Mucosa of rectum (tissue), 2 donors: ENCODE measurements at regions not wholly inside any gene's neighbourhood (a gene's known extent, or its start where the extent isn't known, plus 50 kb on each side); places are given as distances from the start of the nearest gene placed in this dataset.

Experiments used
- H3K27ac ChIP-seq, 2 donors: one replicate each; pipeline ENCODE4 v1.7.0; 2013; ENCODE audit warnings: inconsistent platforms in 2 of 2, low read depth in 2 of 2, low read length in 2 of 2
- H3K27me3 ChIP-seq, 2 donors: one replicate each; pipeline ENCODE4 v1.7.0; 2013; ENCODE audit warnings: low read length in 2 of 2; ENCODE audit not compliant: control insufficient read depth in 2 of 2, insufficient read depth in 2 of 2
- H3K36me3 ChIP-seq, 2 donors: one replicate each; pipeline ENCODE4 v1.7.0; 2013; ENCODE audit warnings: low read length in 2 of 2; ENCODE audit not compliant: control insufficient read depth in 2 of 2, insufficient read depth in 2 of 2
- H3K4me1 ChIP-seq, 2 donors: one replicate each; pipeline ENCODE4 v1.7.0; 2013; ENCODE audit warnings: low read length in 2 of 2, mild to moderate bottlenecking in 1 of 2; ENCODE audit not compliant: control insufficient read depth in 2 of 2, insufficient read depth in 2 of 2
- H3K4me3 ChIP-seq, 2 donors: one replicate each; pipeline ENCODE4 v1.7.0; 2013; ENCODE audit warnings: low read length in 2 of 2
- H3K9ac ChIP-seq, 2 donors: one replicate each; pipeline ENCODE4 v1.7.0; 2013; ENCODE audit warnings: low read length in 2 of 2, low read depth in 1 of 2, mild to moderate bottlenecking in 1 of 2
- H3K9me3 ChIP-seq, 2 donors: one replicate each; pipeline ENCODE4 v1.7.0; 2013; ENCODE audit warnings: low read length in 2 of 2; ENCODE audit not compliant: control insufficient read depth in 2 of 2
- donor health status: healthy.
- donor health status: Normal muscosa, but diverticular disease.

DNA sequence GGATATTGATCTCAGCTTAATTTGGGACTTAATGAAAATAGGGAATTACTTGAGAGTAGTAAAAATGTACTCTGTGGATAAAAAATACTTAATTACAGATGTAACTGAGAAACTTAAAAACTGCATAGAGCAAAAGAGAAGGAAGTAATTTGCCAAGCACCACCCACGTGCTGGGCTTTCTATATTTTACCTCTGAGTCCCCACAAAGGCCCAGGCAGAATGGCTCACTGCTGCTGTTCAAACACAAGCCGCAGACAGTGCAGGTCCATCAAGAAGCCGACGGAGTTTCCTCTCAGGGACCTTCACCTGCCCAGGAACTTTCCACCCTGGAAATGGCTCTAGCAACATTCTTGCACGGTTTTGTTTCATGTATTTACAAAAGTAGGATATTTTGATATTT is 77.2 kb upstream of the TRPM1 start:
- Histone ChIP-seq H3K9ac (no peak overlapping the region), H3K4me1 (no peaks in the 10 kb centered on the region), H3K4me3 (no peak overlapping the region), H3K36me3 (no peaks in the 10 kb centered on the region), H3K27ac (no peak overlapping the region), H3K27me3 (no peaks in the 10 kb centered on the region), H3K9me3 (peaks cover 0 to 2% of the 10 kb centered on the region in 2 donors)

DNA sequence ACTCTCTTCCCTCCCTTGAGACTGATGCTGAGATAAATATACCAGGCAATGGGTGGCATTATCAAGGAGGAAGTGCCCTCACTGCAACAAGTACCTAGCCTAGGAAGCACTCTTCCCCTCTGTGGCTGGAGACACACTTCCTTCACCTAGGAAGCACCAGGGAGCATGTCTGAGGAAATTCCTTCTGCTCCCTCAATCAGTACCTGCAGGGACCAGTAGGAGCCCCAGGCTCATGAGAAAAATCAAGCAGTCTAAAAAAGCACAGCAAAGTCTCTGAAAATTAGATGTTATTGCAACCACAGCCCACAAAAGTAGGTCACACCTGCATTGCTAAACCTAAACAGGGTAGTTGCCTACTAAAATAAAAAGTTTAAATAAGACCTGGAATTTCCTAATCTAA is 78.2 kb upstream of the TRPM1 start:
- Histone ChIP-seq H3K9me3 (peaks cover 0 to 2% of the 10 kb centered on the region in 2 donors), H3K27ac (no peak overlapping the region), H3K36me3 (no peaks in the 10 kb centered on the region), H3K4me1 (no peaks in the 10 kb centered on the region), H3K27me3 (no peaks in the 10 kb centered on the region), H3K4me3 (no peak overlapping the region), H3K9ac (no peak overlapping the region)

DNA sequence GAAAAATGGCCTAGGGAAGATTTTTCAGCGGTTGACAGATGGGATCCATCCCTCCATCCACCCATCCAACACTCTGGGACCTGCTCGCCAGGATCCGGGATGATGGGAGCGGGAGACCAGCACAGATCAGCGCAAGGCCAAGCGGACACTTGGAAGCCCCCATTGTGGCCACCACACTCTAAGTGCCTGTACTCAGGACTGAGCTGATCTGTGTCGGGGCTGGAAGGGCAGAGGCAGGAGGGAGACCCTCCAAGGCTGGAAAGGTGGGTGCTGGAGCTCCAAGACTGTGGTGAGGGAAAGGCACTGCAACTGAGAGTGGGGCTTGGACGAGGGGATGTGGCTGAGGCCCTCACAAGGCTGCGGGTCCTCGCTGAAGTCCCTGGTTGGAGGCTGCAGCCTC is 91.8 kb upstream of the TRPM1 start:
- Histone ChIP-seq H3K36me3 (no peaks in the 10 kb centered on the region), H3K27ac (no peak overlapping the region), H3K4me1 (no peaks in the 10 kb centered on the region), H3K27me3 (no peaks in the 10 kb centered on the region), H3K9ac (no peak overlapping the region), H3K4me3 (no peak overlapping the region), H3K9me3 (peaks cover 0 to 4% of the 10 kb centered on the region in 2 donors)

DNA sequence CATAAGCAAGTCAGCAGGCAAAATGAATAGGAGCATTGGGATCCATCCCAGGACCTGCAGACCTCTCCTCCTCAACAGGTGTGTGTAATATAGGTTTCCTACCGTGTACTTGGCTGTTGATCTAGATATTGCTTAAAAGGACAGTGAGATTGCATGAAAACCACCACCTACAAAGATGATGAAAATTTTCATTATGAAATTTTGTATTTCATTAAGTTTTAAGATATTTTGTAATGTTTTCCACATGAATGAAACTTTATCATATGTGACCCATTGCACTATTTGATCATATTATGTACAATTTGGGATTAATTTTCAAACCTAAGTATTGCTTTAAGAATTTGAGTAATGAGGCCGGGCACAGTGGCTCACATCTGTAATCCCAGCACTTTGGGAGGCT is 94.3 kb upstream of the TRPM1 start:
- H3K27me3 ChIP-seq: no peaks in the 10 kb centered on the region
- H3K4me3 ChIP-seq: no peak overlapping the region
- no peak overlapping the region for H3K27ac ChIP-seq
- H3K36me3 ChIP-seq: no peaks in the 10 kb centered on the region
- H3K9me3 ChIP-seq: no peaks in the 10 kb centered on the region
- H3K9ac ChIP-seq: no peak overlapping the region
- no peaks in the 10 kb centered on the region for H3K4me1 ChIP-seq

DNA sequence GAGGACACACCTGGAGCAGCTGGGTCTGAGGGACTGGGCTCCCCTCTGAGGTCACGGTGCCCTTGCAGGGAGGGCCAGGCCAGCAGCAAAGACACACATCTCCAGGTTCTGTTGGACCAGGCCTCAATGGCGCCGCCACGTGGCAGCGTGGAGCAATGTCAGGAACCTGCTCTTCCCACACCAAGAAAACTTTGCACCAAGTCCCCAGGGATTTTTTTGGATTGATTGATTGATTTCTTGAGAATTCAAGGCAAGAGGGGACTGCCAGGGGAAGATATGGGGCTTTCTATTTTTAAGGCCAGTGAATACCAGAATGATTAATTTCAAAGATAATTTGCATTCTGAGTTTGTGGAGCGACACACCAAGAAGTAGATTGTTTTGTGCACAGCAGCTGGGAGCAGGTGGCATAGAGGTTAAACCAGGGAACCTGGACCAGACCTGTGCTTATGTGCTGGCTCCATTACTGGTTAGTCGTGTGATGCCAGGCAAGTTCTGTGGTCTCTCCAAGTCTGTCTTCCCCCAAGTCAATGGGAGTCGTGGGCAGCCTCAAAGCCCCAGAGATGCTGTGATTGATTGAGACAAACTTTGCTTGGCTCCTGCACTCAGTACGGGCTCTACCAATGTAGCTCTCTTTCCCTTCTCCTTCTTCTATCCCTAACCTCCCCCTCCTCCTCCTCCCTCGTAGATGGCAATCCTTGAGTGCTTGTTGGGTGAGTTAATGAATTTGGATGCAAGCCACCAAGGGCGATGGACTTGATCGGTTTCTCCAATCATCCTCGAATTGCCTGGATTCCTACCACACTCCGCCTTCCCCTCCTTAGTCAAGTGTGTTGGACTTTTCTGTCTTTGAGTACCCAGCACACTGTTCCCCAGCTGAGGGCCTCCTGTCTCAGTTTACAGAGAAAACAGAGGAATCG is 96.2 kb upstream of the TRPM1 start:
- Histone ChIP-seq H3K9me3 (no peaks in the 10 kb centered on the region), H3K27ac (no peak overlapping the region), H3K4me3 (no peak overlapping the region), H3K36me3 (no peaks in the 10 kb centered on the region), H3K4me1 (no peaks in the 10 kb centered on the region), H3K27me3 (no peaks in the 10 kb centered on the region), H3K9ac (no peak overlapping the region)

DNA sequence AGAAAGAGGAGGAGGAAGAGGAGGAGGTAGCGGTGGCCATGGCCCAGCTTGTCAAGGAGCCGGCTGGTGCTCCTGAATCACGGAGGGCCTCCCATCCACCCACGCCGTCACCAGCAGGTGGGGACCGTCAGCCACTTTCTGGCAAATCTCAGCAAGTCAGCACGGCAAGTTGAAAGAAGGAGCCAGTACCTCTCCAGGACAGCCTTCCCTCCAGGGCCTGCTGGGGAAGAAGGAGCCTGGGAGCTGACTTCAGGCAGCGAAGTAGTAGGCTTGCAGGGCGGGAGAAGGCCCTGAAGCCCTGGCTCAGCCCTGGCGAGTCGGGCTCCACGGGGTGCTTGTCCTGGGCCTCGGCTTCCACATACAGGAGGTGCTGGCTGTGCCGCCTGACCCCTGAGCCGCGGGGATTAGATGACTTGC is 99.2 kb upstream of the TRPM1 start:
- Histone ChIP-seq H3K9ac (no peak overlapping the region), H3K36me3 (no peaks in the 10 kb centered on the region), H3K9me3 (no peaks in the 10 kb centered on the region), H3K4me1 (no peaks in the 10 kb centered on the region), H3K4me3 (no peak overlapping the region), H3K27ac (no peak overlapping the region), H3K27me3 (no peaks in the 10 kb centered on the region)

DNA sequence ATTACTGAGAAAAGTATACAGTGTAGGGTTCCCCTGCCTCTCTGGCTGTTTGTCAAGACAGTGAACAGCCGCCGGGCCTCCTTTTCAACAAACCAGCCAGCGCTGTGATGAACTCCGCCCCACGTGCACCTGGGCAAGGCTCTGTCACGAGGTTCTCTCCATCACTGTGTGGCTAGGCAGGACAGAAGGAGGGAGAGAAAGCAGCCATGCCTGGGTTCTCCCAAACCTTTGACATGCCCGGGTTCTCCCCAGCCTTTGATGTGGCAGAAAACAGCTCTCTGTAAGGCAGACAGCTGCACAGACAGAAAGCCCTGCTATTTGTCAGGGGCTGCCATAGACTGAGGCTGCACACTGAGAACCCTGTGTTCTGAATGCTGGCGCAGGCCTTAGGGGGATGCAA is 101.4 kb upstream of the TRPM1 start:
- Histone ChIP-seq H3K9ac (no peak overlapping the region), H3K27ac (no peak overlapping the region), H3K9me3 (no peaks in the 10 kb centered on the region), H3K4me3 (no peak overlapping the region), H3K27me3 (no peaks in the 10 kb centered on the region), H3K4me1 (no peaks in the 10 kb centered on the region), H3K36me3 (no peaks in the 10 kb centered on the region)

DNA sequence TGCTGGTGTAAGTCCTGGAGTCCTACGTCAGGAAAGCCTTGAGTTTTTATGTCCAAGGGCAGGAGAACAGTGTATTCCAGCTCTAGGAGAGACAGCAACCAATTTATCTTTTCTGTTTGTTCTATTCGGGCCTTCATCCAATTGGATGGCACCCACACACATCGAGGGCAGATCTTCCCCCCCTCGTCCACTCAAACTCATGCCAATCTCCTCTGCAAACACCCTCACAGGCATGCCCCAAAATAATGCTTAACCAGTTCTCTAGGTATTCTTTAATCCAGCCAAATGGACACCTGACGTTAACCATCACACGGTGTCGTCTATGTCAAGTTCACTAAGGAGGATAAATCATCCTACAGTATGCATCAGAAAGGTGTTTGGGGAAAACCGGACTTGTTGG is 102.5 kb upstream of the TRPM1 start:
- no peaks in the 10 kb centered on the region for H3K9me3 ChIP-seq
- no peaks in the 10 kb centered on the region for H3K27me3 ChIP-seq
- no peaks in the 10 kb centered on the region for H3K36me3 ChIP-seq
- H3K9ac ChIP-seq: no peak overlapping the region
- peaks cover 0 to 1% of the 10 kb centered on the region in 2 donors for H3K4me1 ChIP-seq
- no peak overlapping the region for H3K27ac ChIP-seq
- no peak overlapping the region for H3K4me3 ChIP-seq

DNA sequence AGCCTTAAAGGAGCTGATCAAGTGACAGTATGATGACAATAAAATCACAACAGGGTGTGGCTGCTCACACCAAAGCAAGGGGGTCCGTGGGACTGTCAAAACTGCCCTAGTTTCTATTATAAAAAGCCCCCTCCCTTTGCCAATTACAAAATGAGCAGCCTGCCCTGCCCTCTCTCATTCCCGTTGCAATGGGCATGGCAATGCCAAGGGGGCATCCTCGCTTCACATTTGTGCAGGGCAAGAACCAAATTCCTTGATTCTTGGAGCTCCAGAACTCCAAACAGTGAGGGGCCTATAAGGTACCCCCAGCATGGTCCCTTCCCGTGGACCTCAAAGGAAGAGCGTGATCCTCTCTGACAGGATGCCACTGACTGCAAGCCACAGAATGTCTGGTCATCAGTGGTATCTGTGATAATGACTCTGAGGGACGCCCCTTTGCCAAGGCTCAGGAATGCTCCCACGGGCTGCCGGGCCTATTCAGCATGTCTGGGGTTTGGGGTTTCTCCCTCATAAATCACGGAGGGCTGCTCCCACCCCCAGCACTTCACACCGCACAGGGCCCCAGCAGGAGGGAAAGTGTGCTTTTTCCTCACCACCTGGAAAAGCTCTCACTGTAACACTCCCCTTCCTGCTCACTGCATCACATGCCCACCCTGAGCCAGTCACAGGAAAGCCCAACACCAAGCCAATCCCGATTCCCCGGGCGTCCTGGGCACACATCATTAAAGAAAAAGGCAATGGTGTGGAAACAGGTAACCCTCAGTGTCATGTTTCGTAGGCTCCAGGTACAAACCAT is 105.1 kb upstream of the TRPM1 start:
- Histone ChIP-seq H3K4me3 (no peak overlapping the region), H3K27ac (no peak overlapping the region), H3K9ac (no peak overlapping the region), H3K36me3 (no peaks in the 10 kb centered on the region), H3K9me3 (no peaks in the 10 kb centered on the region), H3K27me3 (no peaks in the 10 kb centered on the region), H3K4me1 (peaks cover 0 to 4% of the 10 kb centered on the region in 2 donors)

DNA sequence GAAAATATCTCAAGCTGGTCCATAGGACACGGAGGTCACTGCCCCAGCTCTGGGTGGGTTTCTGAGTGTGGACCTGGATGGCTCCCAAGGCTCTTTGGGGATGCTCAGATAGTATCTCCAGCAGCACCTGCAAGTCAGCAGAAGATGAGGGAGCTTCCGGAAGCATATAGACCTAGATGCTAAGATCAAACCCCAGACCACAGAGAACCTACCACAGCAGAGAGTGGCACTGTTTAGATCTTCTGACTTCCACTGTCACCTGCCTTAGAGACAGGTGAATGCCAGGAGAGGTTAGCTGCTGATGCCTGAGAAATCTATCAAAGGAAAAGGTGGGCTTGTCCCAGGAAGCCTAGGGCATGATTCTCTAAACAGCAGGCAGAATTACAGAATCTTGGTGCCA is 105.7 kb upstream of the TRPM1 start:
- H3K27ac ChIP-seq: no peak overlapping the region

More for the DNA sequence above, 105.7 kb upstream of the TRPM1 start:
- H3K27me3 ChIP-seq: no peaks in the 10 kb centered on the region
- no peak overlapping the region for H3K4me3 ChIP-seq
- H3K36me3 ChIP-seq: no peaks in the 10 kb centered on the region
- H3K9me3 ChIP-seq: no peaks in the 10 kb centered on the region
- peaks cover 0 to 4% of the 10 kb centered on the region in 2 donors for H3K4me1 ChIP-seq
- no peak overlapping the region for H3K9ac ChIP-seq
